NCI-H1694 (cell line): ENCODE measurements at regions not wholly inside any gene's neighbourhood (a gene's known extent, or its start where the extent isn't known, plus 50 kb on each side); places are given as distances from the start of the nearest gene placed in this dataset.
"Not testable (repeated sequence)": the region's sequence is repeated elsewhere in the genome, so short reads cannot be mapped to it uniquely, and the experiment has no call there.

Experiments used
- DNase-seq: peaks from one replicate; lab custom pipeline; 2025; lab: John Stamatoyannopoulos, UW

- DNase-seq: not testable (repeated sequence)
Observed at GRCh38 chr7:109632890-109633289, 1063.2 kb downstream of the DNAJB9 start.

GRCh38 chr7:109635374-109635773 is 1065.7 kb downstream of the DNAJB9 start:
- DNase-seq: no peak

- no peak for DNase-seq
Observed at GRCh38 chr7:109637428-109637990, 1067.8 kb downstream of the DNAJB9 start.

GRCh38 chr7:109638321-109638720 is 1068.6 kb downstream of the DNAJB9 start:
- DNase-seq: no peak

- DNase-seq: no peak
Observed at GRCh38 chr7:109639561-109639960, 1069.9 kb downstream of the DNAJB9 start.

GRCh38 chr7:109641445-109641844 is 1071.8 kb downstream of the DNAJB9 start:
- DNase-seq: no peak

GRCh38 chr7:109646124-109646523 is 1076.5 kb downstream of the DNAJB9 start:
- no peak for DNase-seq

GRCh38 chr7:109646594-109646993 is 1076.9 kb downstream of the DNAJB9 start:
- DNase-seq: not testable (repeated sequence)

GRCh38 chr7:109647263-109647662 is 1077.6 kb downstream of the DNAJB9 start:
- not testable (repeated sequence) for DNase-seq

GRCh38 chr7:109659261-109659660 is 1089.6 kb downstream of the DNAJB9 start:
- DNase-seq: no peak

GRCh38 chr7:109660401-109660800 is 1090.7 kb downstream of the DNAJB9 start:
- DNase-seq: no peak

GRCh38 chr7:109663806-109664205 is 1094.1 kb downstream of the DNAJB9 start:
- DNase-seq: peak; percentile 3

GRCh38 chr7:109687269-109687668 is 1117.6 kb downstream of the DNAJB9 start:
- not testable (repeated sequence) for DNase-seq

GRCh38 chr7:109692613-109693012 is 1122.9 kb downstream of the DNAJB9 start:
- not testable (repeated sequence) for DNase-seq

GRCh38 chr7:109694149-109695071 is 1124.7 kb downstream of the DNAJB9 start:
- DNase-seq: no peak

GRCh38 chr7:109695419-109695818 is 1125.7 kb downstream of the DNAJB9 start:
- no peak for DNase-seq

GRCh38 chr7:109696723-109697122 is 1127.0 kb downstream of the DNAJB9 start:
- no peak for DNase-seq

GRCh38 chr7:109699661-109700060 is 1130.0 kb downstream of the DNAJB9 start:
- no peak for DNase-seq

- no peak for DNase-seq
Observed at GRCh38 chr7:109713366-109713765, 1143.7 kb downstream of the DNAJB9 start.

GRCh38 chr7:109719359-109719758 is 1149.7 kb downstream of the DNAJB9 start:
- DNase-seq: not testable (repeated sequence)

GRCh38 chr7:109734601-109735000 is 1164.9 kb downstream of the DNAJB9 start:
- no peak for DNase-seq

- no peak for DNase-seq
Observed at GRCh38 chr7:109735881-109736280, 1166.2 kb downstream of the DNAJB9 start.

GRCh38 chr7:109745677-109746410 is 1176.2 kb downstream of the DNAJB9 start:
- DNase-seq: no peak
